ENCODE measurements at regions not wholly inside any gene's neighbourhood (a gene's known extent, or its start where the extent isn't known, plus 50 kb on each side); places are given as distances from the start of the nearest gene placed in this dataset.

GRCh38 chr1:81380436-81380835, 420.3 kb upstream of the ADGRL2 start:
- TF ChIP-seq, protein P1, sequence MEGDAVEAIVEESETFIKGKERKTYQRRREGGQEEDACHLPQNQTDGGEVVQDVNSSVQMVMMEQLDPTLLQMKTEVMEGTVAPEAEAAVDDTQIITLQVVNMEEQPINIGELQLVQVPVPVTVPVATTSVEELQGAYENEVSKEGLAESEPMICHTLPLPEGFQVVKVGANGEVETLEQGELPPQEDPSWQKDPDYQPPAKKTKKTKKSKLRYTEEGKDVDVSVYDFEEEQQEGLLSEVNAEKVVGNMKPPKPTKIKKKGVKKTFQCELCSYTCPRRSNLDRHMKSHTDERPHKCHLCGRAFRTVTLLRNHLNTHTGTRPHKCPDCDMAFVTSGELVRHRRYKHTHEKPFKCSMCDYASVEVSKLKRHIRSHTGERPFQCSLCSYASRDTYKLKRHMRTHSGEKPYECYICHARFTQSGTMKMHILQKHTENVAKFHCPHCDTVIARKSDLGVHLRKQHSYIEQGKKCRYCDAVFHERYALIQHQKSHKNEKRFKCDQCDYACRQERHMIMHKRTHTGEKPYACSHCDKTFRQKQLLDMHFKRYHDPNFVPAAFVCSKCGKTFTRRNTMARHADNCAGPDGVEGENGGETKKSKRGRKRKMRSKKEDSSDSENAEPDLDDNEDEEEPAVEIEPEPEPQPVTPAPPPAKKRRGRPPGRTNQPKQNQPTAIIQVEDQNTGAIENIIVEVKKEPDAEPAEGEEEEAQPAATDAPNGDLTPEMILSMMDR (IDR thresholded peaks at IDR 0.05) = no peak
- TF ChIP-seq POLR2A (IDR thresholded peaks at IDR 0.05) = no peak
